ENCODE measurements at regions not wholly inside any gene's neighbourhood (a gene's known extent, or its start where the extent isn't known, plus 50 kb on each side); places are given as distances from the start of the nearest gene placed in this dataset.

DNA sequence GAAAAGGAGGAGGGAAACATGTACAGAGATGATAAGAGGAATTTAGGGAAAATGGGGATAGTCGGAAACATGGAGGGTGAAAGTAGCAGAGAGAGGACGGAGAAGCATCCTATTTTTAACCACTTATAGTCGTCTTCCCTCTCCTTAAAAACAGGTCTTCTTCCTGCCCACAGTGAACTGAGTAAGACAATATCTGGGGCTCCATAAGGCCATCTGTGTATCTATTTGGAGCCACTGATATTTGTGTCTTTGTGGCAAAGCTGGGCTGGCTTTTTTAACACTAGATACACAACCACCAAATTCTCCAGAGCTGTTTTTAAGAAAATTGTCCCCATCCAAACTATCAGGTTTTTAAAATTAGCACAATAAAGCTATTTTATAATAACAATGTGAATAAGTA lies 109.5 kb upstream of the RAP1B start:
- TF ChIP-seq ZNF565 (CRISPR knock-in tag; conservative IDR thresholded peaks at IDR 0.05; ENCODE audit: low read depth) (no peak), GLIS3 (CRISPR knock-in tag; IDR thresholded peaks at IDR 0.05) (no peak), RARB (CRISPR knock-in tag; IDR thresholded peaks at IDR 0.05) (no peak), OSR1 (CRISPR knock-in tag; IDR thresholded peaks at IDR 0.05) (no peak), ZFP30 (CRISPR knock-in tag; IDR thresholded peaks at IDR 0.05) (no peak), CSDC2 (CRISPR knock-in tag; IDR thresholded peaks at IDR 0.05) (no peak), ZFP3 (CRISPR knock-in tag; IDR thresholded peaks at IDR 0.05) (no peak), ZNF70 (CRISPR knock-in tag; IDR thresholded peaks at IDR 0.05) (no peak), TOX (CRISPR knock-in tag; IDR thresholded peaks at IDR 0.05; ENCODE audit: borderline replicate concordance) (no peak), TCF4 (CRISPR knock-in tag; IDR thresholded peaks at IDR 0.05; ENCODE audit: borderline replicate concordance) (no peak)
- TF ChIP-seq, protein P1, sequence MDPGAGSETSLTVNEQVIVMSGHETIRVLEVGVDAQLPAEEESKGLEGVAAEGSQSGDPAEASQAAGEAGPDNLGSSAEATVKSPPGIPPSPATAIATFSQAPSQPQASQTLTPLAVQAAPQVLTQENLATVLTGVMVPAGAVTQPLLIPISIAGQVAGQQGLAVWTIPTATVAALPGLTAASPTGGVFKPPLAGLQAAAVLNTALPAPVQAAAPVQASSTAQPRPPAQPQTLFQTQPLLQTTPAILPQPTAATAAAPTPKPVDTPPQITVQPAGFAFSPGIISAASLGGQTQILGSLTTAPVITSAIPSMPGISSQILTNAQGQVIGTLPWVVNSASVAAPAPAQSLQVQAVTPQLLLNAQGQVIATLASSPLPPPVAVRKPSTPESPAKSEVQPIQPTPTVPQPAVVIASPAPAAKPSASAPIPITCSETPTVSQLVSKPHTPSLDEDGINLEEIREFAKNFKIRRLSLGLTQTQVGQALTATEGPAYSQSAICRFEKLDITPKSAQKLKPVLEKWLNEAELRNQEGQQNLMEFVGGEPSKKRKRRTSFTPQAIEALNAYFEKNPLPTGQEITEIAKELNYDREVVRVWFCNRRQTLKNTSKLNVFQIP (CRISPR knock-in tag; IDR thresholded peaks at IDR 0.05; ENCODE audit: borderline replicate concordance, low read depth): no peak
- TF ChIP-seq, protein P2, sequence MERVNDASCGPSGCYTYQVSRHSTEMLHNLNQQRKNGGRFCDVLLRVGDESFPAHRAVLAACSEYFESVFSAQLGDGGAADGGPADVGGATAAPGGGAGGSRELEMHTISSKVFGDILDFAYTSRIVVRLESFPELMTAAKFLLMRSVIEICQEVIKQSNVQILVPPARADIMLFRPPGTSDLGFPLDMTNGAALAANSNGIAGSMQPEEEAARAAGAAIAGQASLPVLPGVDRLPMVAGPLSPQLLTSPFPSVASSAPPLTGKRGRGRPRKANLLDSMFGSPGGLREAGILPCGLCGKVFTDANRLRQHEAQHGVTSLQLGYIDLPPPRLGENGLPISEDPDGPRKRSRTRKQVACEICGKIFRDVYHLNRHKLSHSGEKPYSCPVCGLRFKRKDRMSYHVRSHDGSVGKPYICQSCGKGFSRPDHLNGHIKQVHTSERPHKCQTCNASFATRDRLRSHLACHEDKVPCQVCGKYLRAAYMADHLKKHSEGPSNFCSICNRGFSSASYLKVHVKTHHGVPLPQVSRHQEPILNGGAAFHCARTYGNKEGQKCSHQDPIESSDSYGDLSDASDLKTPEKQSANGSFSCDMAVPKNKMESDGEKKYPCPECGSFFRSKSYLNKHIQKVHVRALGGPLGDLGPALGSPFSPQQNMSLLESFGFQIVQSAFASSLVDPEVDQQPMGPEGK (CRISPR knock-in tag; IDR thresholded peaks at IDR 0.05; ENCODE audit: borderline replicate concordance): no peak
- TF ChIP-seq, protein P3, sequence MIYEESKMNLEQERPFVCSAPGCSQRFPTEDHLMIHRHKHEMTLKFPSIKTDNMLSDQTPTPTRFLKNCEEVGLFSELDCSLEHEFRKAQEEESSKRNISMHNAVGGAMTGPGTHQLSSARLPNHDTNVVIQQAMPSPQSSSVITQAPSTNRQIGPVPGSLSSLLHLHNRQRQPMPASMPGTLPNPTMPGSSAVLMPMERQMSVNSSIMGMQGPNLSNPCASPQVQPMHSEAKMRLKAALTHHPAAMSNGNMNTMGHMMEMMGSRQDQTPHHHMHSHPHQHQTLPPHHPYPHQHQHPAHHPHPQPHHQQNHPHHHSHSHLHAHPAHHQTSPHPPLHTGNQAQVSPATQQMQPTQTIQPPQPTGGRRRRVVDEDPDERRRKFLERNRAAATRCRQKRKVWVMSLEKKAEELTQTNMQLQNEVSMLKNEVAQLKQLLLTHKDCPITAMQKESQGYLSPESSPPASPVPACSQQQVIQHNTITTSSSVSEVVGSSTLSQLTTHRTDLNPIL (CRISPR knock-in tag; IDR thresholded peaks at IDR 0.05; ENCODE audit: low read depth): no peak
